H1 (cell line): ENCODE measurements at regions not wholly inside any gene's neighbourhood (a gene's known extent, or its start where the extent isn't known, plus 50 kb on each side); places are given as distances from the start of the nearest gene placed in this dataset.

Experiments
- CTCF ChIA-PET: fragments of 300-600 bp; sonication (Branson Sonifier 250); formaldehyde crosslinking; loops from one replicate; lab custom pipeline; 2021; ENCODE audit not compliant: partially characterized antibody; lab: Charles Lee
- POLR2A ChIA-PET: fragments of 300-600 bp; sonication (Branson Sonifier 250); formaldehyde crosslinking; loops from one replicate; lab custom pipeline; 2021; ENCODE audit warnings: inconsistent platforms; ENCODE audit not compliant: partially characterized antibody; lab: Charles Lee
- DNase-seq, 2 experiments: peaks; one replicate each; pipeline versions ENCODE4 v3.0.0 to v3.0.0-alpha.2; 2010 to 2022; ENCODE audit warnings: low spot score in 2 of 2, low read depth in 1 of 2, mixed read lengths in 1 of 2
- FAIRE-seq: peaks from 2 replicates; lab custom pipeline; 2011; peaks lifted over from hg19 to GRCh38; lab: Jason Lieb, UNC
- H2AFZ ChIP-seq: 2 replicates; pipeline ENCODE4 v1.8.1; 2012; ENCODE audit warnings: low read length, inconsistent platforms
- H2AK5ac ChIP-seq: 2 replicates; pipeline ENCODE4 v1.6.1; 2013; ENCODE audit warnings: low read depth, low read length
- H2BK120ac ChIP-seq: replicated peaks from 2 replicates; pipeline ENCODE3; 2013; ENCODE audit warnings: low read depth, low read length, inconsistent platforms
- H2BK12ac ChIP-seq: 2 replicates; pipeline ENCODE4 v1.6.1; 2013; ENCODE audit warnings: low read depth, low read length
- H2BK15ac ChIP-seq: 2 replicates; pipeline ENCODE4 v1.6.1; 2013; ENCODE audit warnings: low read length
- H2BK20ac ChIP-seq: 2 replicates; pipeline ENCODE4 v1.6.1; 2013; ENCODE audit warnings: low read length
- H2BK5ac ChIP-seq: 2 replicates; pipeline ENCODE4 v1.6.1; 2013; ENCODE audit warnings: low read depth, low read length
- H3K14ac ChIP-seq: 2 replicates; pipeline ENCODE4 v1.6.1; 2013; ENCODE audit warnings: inconsistent platforms; ENCODE audit not compliant: insufficient read length
- H3K18ac ChIP-seq: 2 replicates; pipeline ENCODE4 v1.6.1; 2013; ENCODE audit warnings: low read length; ENCODE audit errors: extremely low read depth
- H3K23ac ChIP-seq: 2 replicates; pipeline ENCODE4 v1.6.1; 2013; ENCODE audit warnings: inconsistent platforms; ENCODE audit not compliant: insufficient read length
- H3K23me2 ChIP-seq: 2 replicates; pipeline ENCODE4 v1.6.1; 2013; ENCODE audit warnings: low read depth, low read length
- H3K27ac ChIP-seq: 2 replicates; pipeline ENCODE4 v1.6.1; 2011; ENCODE audit warnings: low read depth, low read length, inconsistent platforms
- H3K27me3 ChIP-seq, 4 experiments: replicated peaks in 1 of 4; 1 replicate in 1 of 4; 2 replicates in 3 of 4; pipeline versions ENCODE4 v1.6.1 to v1.8.1; 2011 to 2013; ENCODE audit warnings: low read length in 3 of 4, mild to moderate bottlenecking in 3 of 4, inconsistent platforms in 2 of 4, mixed read lengths in 2 of 4, moderate library complexity in 1 of 4; ENCODE audit not compliant: control insufficient read depth in 3 of 4, insufficient read depth in 3 of 4; ENCODE audit errors: extremely low read depth in 1 of 4
- H3K36me3 ChIP-seq, 4 experiments: 2 replicates each; pipeline versions ENCODE4 v1.6.1 to v1.8.1; 2011 to 2013; ENCODE audit warnings: mild to moderate bottlenecking in 4 of 4, low read length in 3 of 4, moderate library complexity in 2 of 4, control low read depth in 1 of 4, inconsistent platforms in 1 of 4; ENCODE audit not compliant: insufficient read depth in 4 of 4, control insufficient read depth in 2 of 4
- H3K4ac ChIP-seq: replicated peaks from 2 replicates; pipeline ENCODE3; 2013; ENCODE audit warnings: low read length, low read depth, mixed read lengths, inconsistent platforms; ENCODE audit not compliant: insufficient read length
- H3K4me1 ChIP-seq, 4 experiments: replicated peaks in 1 of 4; 1 replicate in 1 of 4; 2 replicates in 3 of 4; pipeline versions ENCODE4 v1.6.1 to v1.8.1; 2011 to 2013; ENCODE audit warnings: low read length in 3 of 4, inconsistent platforms in 2 of 4, mixed read lengths in 1 of 4; ENCODE audit not compliant: insufficient read depth in 4 of 4, control insufficient read depth in 3 of 4
- H3K4me2 ChIP-seq, 2 experiments: 2 replicates each; pipeline versions ENCODE4 v1.6.1 to v1.8.1; 2011 to 2013; ENCODE audit warnings: low read depth in 2 of 2, low read length in 2 of 2, control low read depth in 1 of 2, inconsistent platforms in 1 of 2, mild to moderate bottlenecking in 1 of 2; ENCODE audit not compliant: insufficient read depth in 1 of 2
- H3K4me3 ChIP-seq, 4 experiments: fragments of 200-600, 300-600 bp in 1 of 4; sonication (generic), shearing (Covaris generic), sonication (Bioruptor Twin) in 1 of 4; 2 replicates each; pipeline versions ENCODE4 v1.5.1 to v1.8.1; 2011 to 2016; ENCODE audit warnings: low read length in 4 of 4, low read depth in 3 of 4, control low read depth in 2 of 4, inconsistent platforms in 2 of 4, mild to moderate bottlenecking in 2 of 4, mixed read lengths in 1 of 4, moderate library complexity in 1 of 4; ENCODE audit not compliant: insufficient read depth in 2 of 4; ENCODE audit errors: extremely low read depth in 1 of 4
- H3K56ac ChIP-seq: replicated peaks from 2 replicates; pipeline ENCODE3; 2013; ENCODE audit warnings: low read depth, mild to moderate bottlenecking, mixed read lengths, low read length, inconsistent platforms; ENCODE audit not compliant: insufficient read length
- H3K79me1 ChIP-seq: 2 replicates; pipeline ENCODE4 v1.6.1; 2013; ENCODE audit warnings: low read depth, low read length, control low read depth
- H3K79me2 ChIP-seq, 2 experiments: 2 replicates each; pipeline versions ENCODE4 v1.6.1 to v1.8.1; 2012 to 2013; ENCODE audit warnings: low read length in 2 of 2, mild to moderate bottlenecking in 2 of 2, inconsistent platforms in 1 of 2; ENCODE audit not compliant: insufficient read depth in 2 of 2, control insufficient read depth in 1 of 2
- H3K9ac ChIP-seq, 4 experiments: replicated peaks in 1 of 4; 1 replicate in 1 of 4; 2 replicates in 3 of 4; pipeline versions ENCODE4 v1.6.1 to v1.8.1; 2011 to 2013; ENCODE audit warnings: low read depth in 3 of 4, low read length in 3 of 4, control low read depth in 2 of 4, mild to moderate bottlenecking in 2 of 4, moderate library complexity in 2 of 4, inconsistent platforms in 1 of 4; ENCODE audit errors: extremely low read depth in 1 of 4
- H3K9me3 ChIP-seq, 2 experiments: 2 replicates each; pipeline versions ENCODE4 v1.6.1 to v1.8.1; 2012 to 2013; ENCODE audit warnings: mild to moderate bottlenecking in 2 of 2, moderate library complexity in 2 of 2, control low read depth in 1 of 2, inconsistent platforms in 1 of 2, low read depth in 1 of 2, low read length in 1 of 2, mixed read lengths in 1 of 2; ENCODE audit not compliant: insufficient read depth in 2 of 2
- H4K20me1 ChIP-seq, 2 experiments: replicated peaks in 1 of 2; 2 replicates each; pipeline versions ENCODE3 to v1.8.1; 2011 to 2013; ENCODE audit warnings: inconsistent platforms in 2 of 2, low read length in 2 of 2, mild to moderate bottlenecking in 1 of 2; ENCODE audit not compliant: insufficient read depth in 2 of 2, control insufficient read depth in 1 of 2
- H4K5ac ChIP-seq: 2 replicates; pipeline ENCODE4 v1.6.1; 2013; ENCODE audit warnings: low read length, low read depth, mixed read lengths, inconsistent platforms; ENCODE audit not compliant: insufficient read length
- H4K8ac ChIP-seq: 2 replicates; pipeline ENCODE4 v1.8.0; 2013; ENCODE audit warnings: mild to moderate bottlenecking, moderate library complexity, low read length, inconsistent platforms; ENCODE audit not compliant: insufficient read depth; ENCODE audit errors: extremely low read depth
- H4K91ac ChIP-seq: replicated peaks from 2 replicates; pipeline ENCODE3; 2013; ENCODE audit warnings: low read length, mixed read lengths, inconsistent platforms; ENCODE audit not compliant: insufficient read length
- ATF3 ChIP-seq: IDR thresholded peaks from 2 replicates; pipeline ENCODE4 v1.6.1; 2011; ENCODE audit warnings: low read depth, mild to moderate bottlenecking, low read length; ENCODE audit not compliant: insufficient read depth
- CTCF ChIP-seq, 3 experiments: IDR thresholded peaks; 1 replicate in 2 of 3; 2 replicates in 1 of 3; pipeline versions ENCODE4 v1.5.1 to v1.6.1; 2011; ENCODE audit warnings: low read length in 3 of 3, mild to moderate bottlenecking in 3 of 3, inconsistent platforms in 2 of 3, low read depth in 1 of 3, moderate library complexity in 1 of 3; ENCODE audit not compliant: insufficient read depth in 1 of 3; ENCODE audit errors: control extremely low read depth in 1 of 3
- E2F6 ChIP-seq: IDR thresholded peaks from 2 replicates; pipeline ENCODE4 v1.6.1; 2012; ENCODE audit warnings: inconsistent platforms
- PHF8 ChIP-seq: fragments of 200-600 bp; sonication (generic); conservative IDR thresholded peaks from 2 replicates; pipeline ENCODE4 v1.7.1; 2012; ENCODE audit warnings: low read depth, mild to moderate bottlenecking, inconsistent platforms, low read length, moderate library complexity
- POLR2AphosphoS5 ChIP-seq: IDR thresholded peaks from 2 replicates; pipeline ENCODE4 v1.6.1; 2011; ENCODE audit warnings: low read depth, low read length
- SIX5 ChIP-seq: IDR thresholded peaks from 2 replicates; pipeline ENCODE4 v1.6.1; 2011; ENCODE audit warnings: mild to moderate bottlenecking, low read depth, low read length
- SP1 ChIP-seq: IDR thresholded peaks from 2 replicates; pipeline ENCODE4 v1.6.1; 2011; ENCODE audit warnings: low read depth, low read length
- SP2 ChIP-seq: IDR thresholded peaks from 2 replicates; pipeline ENCODE4 v1.6.1; 2012; ENCODE audit warnings: mild to moderate bottlenecking, low read length, inconsistent platforms
- TBP ChIP-seq: IDR thresholded peaks from 2 replicates; pipeline ENCODE4 v1.6.1; 2011; ENCODE audit warnings: low read depth, low read length, improper control_type of control experiment
- ZNF274 ChIP-seq: IDR thresholded peaks from 2 replicates; pipeline ENCODE4 v1.7.0; 2012; ENCODE audit warnings: low read length, borderline replicate concordance; ENCODE audit errors: extremely low read depth
- WGBS, 2 experiments: shearing (Covaris generic) in 1 of 2; methylation state at CpG; one replicate each; pipeline versions ENCODE4 v1.1.6 to v1.1.7; 2013 to 2015; ENCODE audit warnings: low lambda C conversion rate in 2 of 2, mixed read lengths in 2 of 2, inconsistent platforms in 1 of 2, low coverage in 1 of 2, missing lambda C conversion rate in 1 of 2; ENCODE audit not compliant: insufficient replicate concordance in 2 of 2, insufficient coverage in 1 of 2, insufficient read length in 1 of 2; ENCODE audit errors: extremely low coverage in 1 of 2, missing lambda C conversion rate in 1 of 2; 5-methylcytosine and 5-hydroxymethylcytosine counted together

GRCh38 chr15:81852411-81853149 lies 193.2 kb downstream of the MEX3B start:
- no peak overlapping the region for H2BK12ac ChIP-seq
- no peak overlapping the region for H4K91ac ChIP-seq
- FAIRE-seq: no peak
- H3K23me2 ChIP-seq: no peaks in the 10 kb centered on the region
- H3K79me1 ChIP-seq: no peaks in the 10 kb centered on the region
- H3K79me2 ChIP-seq: no peaks in the 10 kb centered on the region
- no peak overlapping the region for H3K23ac ChIP-seq
- ChIA-PET CTCF (interaction anchor here (0.7 to 2.0 kb wide), 2 partner anchors 28 to 39 kb away, joined by 3 to 7 read pairs; no protein-coding TSS in a partner anchor), POLR2A (no interaction called here)
- no peaks in the 10 kb centered on the region for H3K9me3 ChIP-seq
- H3K27me3 ChIP-seq: no peaks in the 10 kb centered on the region
- no peak overlapping the region for H2AFZ ChIP-seq
- H3K4me3 ChIP-seq: no peak overlapping the region
- no peak overlapping the region for H3K18ac ChIP-seq
- H3K56ac ChIP-seq: no peak overlapping the region
- no peak overlapping the region for H4K8ac ChIP-seq
- 95% methylated on average over 5 of the region's 5 CpGs; no CpG with 5 or more reads in 1 of the 2 experiments for WGBS, 2 experiments
- no peaks in the 10 kb centered on the region for H4K20me1 ChIP-seq
- H4K5ac ChIP-seq: no peak overlapping the region
- no peak overlapping the region for H3K4ac ChIP-seq
- no peak overlapping the region for H3K9ac ChIP-seq
- H3K4me1 ChIP-seq: no peaks in the 10 kb centered on the region
- DNase-seq: no peak
- H3K36me3 ChIP-seq: no peaks in the 10 kb centered on the region
- no peak overlapping the region for H2BK15ac ChIP-seq
- H3K14ac ChIP-seq: no peak overlapping the region
- H2BK20ac ChIP-seq: no peak overlapping the region
- H3K4me2 ChIP-seq: no peak overlapping the region
- no peak overlapping the region for H2BK120ac ChIP-seq
- H2BK5ac ChIP-seq: no peak overlapping the region
- H2AK5ac ChIP-seq: no peak overlapping the region
- no peak overlapping the region for H3K27ac ChIP-seq
- TF ChIP-seq SP1: no peak
- no peak for TF ChIP-seq SP2
- TF ChIP-seq TBP: no peak
- TF ChIP-seq CTCF (IDR thresholded peaks at IDR 0.05; ENCODE audit: control extremely low read depth in 1 of 3, insufficient read depth in 1 of 3, low read depth in 1 of 3, low read length in 3 of 3): no peak
- TF ChIP-seq ATF3: no peak
- TF ChIP-seq SIX5: no peak
- no peak for TF ChIP-seq POLR2AphosphoS5
- no peak for TF ChIP-seq E2F6
- TF ChIP-seq PHF8: no peak
- TF ChIP-seq ZNF274: no peak
